HEK293 (cell line): ENCODE measurements at regions not wholly inside any gene's neighbourhood (a gene's known extent, or its start where the extent isn't known, plus 50 kb on each side); places are given as distances from the start of the nearest gene placed in this dataset.

ENCODE experiments used
- CTCF ChIA-PET: fragments of 350-600 bp; formaldehyde crosslinking; extraction: SDS; loops from one replicate; lab custom pipeline; 2021; ENCODE audit warnings: antibody characterized with exemption; lab: Yijun Ruan, JAX
- POLR2A ChIA-PET: fragments of 300-600 bp; formaldehyde crosslinking; extraction: SDS; loops from one replicate; lab custom pipeline; 2020; ENCODE audit warnings: antibody characterized with exemption, inconsistent platforms; lab: Yijun Ruan, JAX
- H3K27ac ChIP-seq: fragments of 200-500 bp; sonication (Bioruptor generic); 2 replicates; pipeline ENCODE4 v1.5.1; 2014; ENCODE audit warnings: low read depth, low read length, control low read depth, inconsistent platforms; ENCODE audit errors: extremely low read depth
- H3K36me3 ChIP-seq, 2 experiments: fragments of 200-500 bp in 1 of 2; sonication (Bioruptor generic) in 1 of 2; 1 replicate in 1 of 2; 2 replicates in 1 of 2; pipeline ENCODE4 v1.5.1; 2014 to 2017; ENCODE audit warnings: inconsistent platforms in 2 of 2, low read length in 2 of 2; ENCODE audit not compliant: control insufficient read depth in 2 of 2, insufficient read depth in 1 of 2
- H3K4me1 ChIP-seq: fragments of 200-500 bp; sonication (Bioruptor generic); 2 replicates; pipeline ENCODE4 v1.5.1; 2014; ENCODE audit warnings: mild to moderate bottlenecking, low read length, inconsistent platforms; ENCODE audit not compliant: control insufficient read depth, insufficient read depth
- H3K4me3 ChIP-seq: 2 replicates; pipeline ENCODE4 v1.5.1; 2011; ENCODE audit warnings: low read depth, mild to moderate bottlenecking, control low read depth, low read length, moderate library complexity
- H3K9me3 ChIP-seq: fragments of 200-500 bp; sonication (Bioruptor generic); 2 replicates; pipeline ENCODE4 v1.5.1; 2014; ENCODE audit warnings: low read depth, low read length, inconsistent platforms; ENCODE audit not compliant: control insufficient read depth, insufficient read depth
- GLI4 ChIP-seq: fragments of 450-650 bp; formaldehyde crosslinking; IDR thresholded peaks from 2 replicates; pipeline ENCODE4 v1.5.1; 2016; ENCODE audit warnings: missing biosample characterization, missing genetic modification characterization
- HOXA7 ChIP-seq: sonication (generic); formaldehyde crosslinking; IDR thresholded peaks from 2 replicates; pipeline ENCODE4 v1.8.1; 2022; ENCODE audit warnings: missing genetic modification reagents, borderline replicate concordance
- OSR2 ChIP-seq: fragments of 450-650 bp; formaldehyde crosslinking; IDR thresholded peaks from 2 replicates; pipeline ENCODE4 v1.5.1; 2016; ENCODE audit warnings: missing biosample characterization, missing genetic modification characterization
- SALL2 ChIP-seq: fragments of 450-650 bp; formaldehyde crosslinking; IDR thresholded peaks from 2 replicates; pipeline ENCODE4 v1.5.0; 2017; ENCODE audit warnings: missing biosample characterization, mild to moderate bottlenecking, missing genetic modification characterization, borderline replicate concordance
- SP2 ChIP-seq: fragments of 450-650 bp; formaldehyde crosslinking; IDR thresholded peaks from 2 replicates; pipeline ENCODE4 v1.5.1; 2016; ENCODE audit warnings: missing biosample characterization, missing genetic modification characterization
- TCF7L2 ChIP-seq: IDR thresholded peaks from 2 replicates; pipeline ENCODE4 v1.6.1; 2011; ENCODE audit warnings: low read depth, mild to moderate bottlenecking, inconsistent platforms, low read length, moderate library complexity, borderline replicate concordance
- ZBTB44 ChIP-seq: fragments of 450-650 bp; IDR thresholded peaks from 2 replicates; pipeline ENCODE4 v1.5.1; 2018; ENCODE audit warnings: missing biosample characterization, mild to moderate bottlenecking, missing genetic modification characterization
- ZBTB7A ChIP-seq: fragments of 450-650 bp; formaldehyde crosslinking; IDR thresholded peaks from 2 replicates; pipeline ENCODE4 v1.5.1; 2016; ENCODE audit warnings: low read depth, missing biosample characterization, missing genetic modification characterization
- ZFP69B ChIP-seq: fragments of 450-650 bp; formaldehyde crosslinking; IDR thresholded peaks from 2 replicates; pipeline ENCODE4 v1.5.1; 2016; ENCODE audit warnings: missing biosample characterization, missing genetic modification characterization
- ZIC2 ChIP-seq: fragments of 450-650 bp; formaldehyde crosslinking; IDR thresholded peaks from 2 replicates; pipeline ENCODE4 v1.5.1; 2016; ENCODE audit warnings: missing biosample characterization, missing genetic modification characterization
- ZNF114 ChIP-seq: fragments of 450-650 bp; formaldehyde crosslinking; IDR thresholded peaks from 2 replicates; pipeline ENCODE4 v1.5.0; 2017; ENCODE audit warnings: missing biosample characterization, missing genetic modification characterization
- ZNF138 ChIP-seq: fragments of 450-650 bp; formaldehyde crosslinking; IDR thresholded peaks from 2 replicates; pipeline ENCODE4 v1.5.1; 2016; ENCODE audit warnings: missing biosample characterization, missing genetic modification characterization, borderline replicate concordance
- ZNF184 ChIP-seq: fragments of 450-650 bp; IDR thresholded peaks from 2 replicates; pipeline ENCODE4 v1.5.1; 2018; ENCODE audit warnings: missing biosample characterization, mild to moderate bottlenecking, missing genetic modification characterization
- ZNF2 ChIP-seq: fragments of 450-650 bp; formaldehyde crosslinking; IDR thresholded peaks from 2 replicates; pipeline ENCODE4 v1.5.1; 2016; ENCODE audit warnings: missing biosample characterization, missing genetic modification characterization
- ZNF211 ChIP-seq: fragments of 450-650 bp; formaldehyde crosslinking; IDR thresholded peaks from 2 replicates; pipeline ENCODE4 v1.5.1; 2016; ENCODE audit warnings: low read depth, missing biosample characterization, missing genetic modification characterization
- ZNF292 ChIP-seq: fragments of 450-650 bp; formaldehyde crosslinking; IDR thresholded peaks from 2 replicates; pipeline ENCODE4 v1.5.1; 2016; ENCODE audit warnings: low read depth, missing biosample characterization, missing genetic modification characterization, borderline replicate concordance
- ZNF350 ChIP-seq: fragments of 450-650 bp; formaldehyde crosslinking; IDR thresholded peaks from 2 replicates; pipeline ENCODE4 v1.5.0; 2017; ENCODE audit warnings: missing biosample characterization, mild to moderate bottlenecking, missing genetic modification characterization
- ZNF37A ChIP-seq: fragments of 450-650 bp; IDR thresholded peaks from 2 replicates; pipeline ENCODE4 v1.5.1; 2018; ENCODE audit warnings: missing biosample characterization, missing genetic modification characterization
- ZNF416 ChIP-seq: fragments of 450-650 bp; formaldehyde crosslinking; IDR thresholded peaks from 2 replicates; pipeline ENCODE4 v1.5.1; 2016; ENCODE audit warnings: missing biosample characterization, missing genetic modification characterization
- ZNF521 ChIP-seq: fragments of 450-650 bp; formaldehyde crosslinking; IDR thresholded peaks from 2 replicates; pipeline ENCODE4 v1.5.1; 2017; ENCODE audit warnings: missing biosample characterization, mild to moderate bottlenecking, missing genetic modification characterization
- ZNF624 ChIP-seq: fragments of 450-650 bp; formaldehyde crosslinking; IDR thresholded peaks from 2 replicates; pipeline ENCODE4 v1.5.1; 2017; ENCODE audit warnings: missing biosample characterization, missing genetic modification characterization
- ZNF660 ChIP-seq: fragments of 450-650 bp; IDR thresholded peaks from 2 replicates; pipeline ENCODE4 v1.5.1; 2018; ENCODE audit warnings: missing biosample characterization, mild to moderate bottlenecking, missing genetic modification characterization
- ZNF670 ChIP-seq: fragments of 450-650 bp; formaldehyde crosslinking; IDR thresholded peaks from 2 replicates; pipeline ENCODE4 v1.5.1; 2016; ENCODE audit warnings: missing biosample characterization, missing genetic modification characterization, low read depth
- ZNF701 ChIP-seq: fragments of 450-650 bp; formaldehyde crosslinking; IDR thresholded peaks from 2 replicates; pipeline ENCODE4 v1.5.1; 2016; ENCODE audit warnings: missing biosample characterization, missing genetic modification characterization
- ZNF791 ChIP-seq: fragments of 450-650 bp; formaldehyde crosslinking; IDR thresholded peaks from 2 replicates; pipeline ENCODE4 v1.5.1; 2016; ENCODE audit warnings: missing biosample characterization, missing genetic modification characterization
- ZNF837 ChIP-seq: fragments of 450-650 bp; formaldehyde crosslinking; IDR thresholded peaks from 2 replicates; pipeline ENCODE4 v1.5.1; 2016; ENCODE audit warnings: missing biosample characterization, missing genetic modification characterization
- TF ChIP-seq, protein P1 (sequence below): fragments of 450-650 bp; formaldehyde crosslinking; IDR thresholded peaks from 2 replicates; pipeline ENCODE4 v1.5.1; 2016; ENCODE audit warnings: missing biosample characterization, missing genetic modification characterization
- TF ChIP-seq, protein P2 (sequence below): fragments of 450-650 bp; formaldehyde crosslinking; conservative IDR thresholded peaks from 2 replicates; pipeline ENCODE4 v1.5.1; 2016; ENCODE audit warnings: low read depth, missing biosample characterization, missing genetic modification characterization

- POLR2A ChIA-PET, result no interaction called here
- Histone ChIP-seq H3K4me3 (no peak overlapping the region), H3K36me3 (no peaks in the 10 kb centered on the region), H3K27ac (no peak overlapping the region), H3K9me3 (no peaks in the 10 kb centered on the region), H3K4me1 (no peaks in the 10 kb centered on the region)
- CTCF ChIA-PET, result no interaction called here
- no peak for TF ChIP-seq SALL2
- TF ChIP-seq, protein P1, sequence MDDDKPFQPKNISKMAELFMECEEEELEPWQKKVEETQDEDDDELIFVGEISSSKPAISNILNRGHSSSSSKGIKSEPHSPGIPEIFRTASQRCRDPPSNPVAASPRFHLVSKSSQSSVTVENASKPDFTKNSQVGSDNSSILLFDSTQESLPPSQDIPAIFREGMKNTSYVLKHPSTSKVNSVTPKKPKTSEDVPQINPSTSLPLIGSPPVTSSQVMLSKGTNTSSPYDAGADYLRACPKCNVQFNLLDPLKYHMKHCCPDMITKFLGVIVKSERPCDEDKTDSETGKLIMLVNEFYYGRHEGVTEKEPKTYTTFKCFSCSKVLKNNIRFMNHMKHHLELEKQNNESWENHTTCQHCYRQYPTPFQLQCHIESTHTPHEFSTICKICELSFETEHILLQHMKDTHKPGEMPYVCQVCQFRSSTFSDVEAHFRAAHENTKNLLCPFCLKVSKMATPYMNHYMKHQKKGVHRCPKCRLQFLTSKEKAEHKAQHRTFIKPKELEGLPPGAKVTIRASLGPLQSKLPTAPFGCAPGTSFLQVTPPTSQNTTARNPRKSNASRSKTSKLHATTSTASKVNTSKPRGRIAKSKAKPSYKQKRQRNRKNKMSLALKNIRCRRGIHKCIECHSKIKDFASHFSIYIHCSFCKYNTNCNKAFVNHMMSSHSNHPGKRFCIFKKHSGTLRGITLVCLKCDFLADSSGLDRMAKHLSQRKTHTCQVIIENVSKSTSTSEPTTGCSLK (tag by site-specific recombination), result no peak
- no peak for TF ChIP-seq ZNF211 (tag by site-specific recombination)
- TF ChIP-seq ZBTB7A, result no peak
- TF ChIP-seq ZNF292 (tag by site-specific recombination), result no peak
- no peak for TF ChIP-seq ZFP69B (tag by site-specific recombination)
- no peak for TF ChIP-seq HOXA7 (CRISPR knock-in tag)
- no peak for TF ChIP-seq ZNF670 (tag by site-specific recombination)
- TF ChIP-seq ZNF701 (tag by site-specific recombination), result no peak
- no peak for TF ChIP-seq ZNF416 (tag by site-specific recombination)
- no peak for TF ChIP-seq GLI4
- TF ChIP-seq ZNF2, result no peak
- TF ChIP-seq ZIC2 (tag by site-specific recombination), result no peak
- TF ChIP-seq ZNF521 (tag by site-specific recombination), result no peak
- TF ChIP-seq ZNF37A (tag by site-specific recombination), result no peak
Observed at GRCh38 chr12:115403253-115403652, 719.3 kb upstream of the TBX3 start.

- POLR2A ChIA-PET, result no interaction called here
- Histone ChIP-seq H3K4me3 (no peak overlapping the region), H3K4me1 (0 out of 2 replicates have a peak, but pooled peaks cover 2% of the 10 kb centered on the region), H3K9me3 (no peaks in the 10 kb centered on the region), H3K36me3 (no peaks in the 10 kb centered on the region), H3K27ac (no peak overlapping the region)
- CTCF ChIA-PET, result no interaction called here
- TF ChIP-seq ZBTB44 (tag by site-specific recombination), result no peak
- TF ChIP-seq OSR2 (tag by site-specific recombination), result no peak
- TF ChIP-seq, protein P2, sequence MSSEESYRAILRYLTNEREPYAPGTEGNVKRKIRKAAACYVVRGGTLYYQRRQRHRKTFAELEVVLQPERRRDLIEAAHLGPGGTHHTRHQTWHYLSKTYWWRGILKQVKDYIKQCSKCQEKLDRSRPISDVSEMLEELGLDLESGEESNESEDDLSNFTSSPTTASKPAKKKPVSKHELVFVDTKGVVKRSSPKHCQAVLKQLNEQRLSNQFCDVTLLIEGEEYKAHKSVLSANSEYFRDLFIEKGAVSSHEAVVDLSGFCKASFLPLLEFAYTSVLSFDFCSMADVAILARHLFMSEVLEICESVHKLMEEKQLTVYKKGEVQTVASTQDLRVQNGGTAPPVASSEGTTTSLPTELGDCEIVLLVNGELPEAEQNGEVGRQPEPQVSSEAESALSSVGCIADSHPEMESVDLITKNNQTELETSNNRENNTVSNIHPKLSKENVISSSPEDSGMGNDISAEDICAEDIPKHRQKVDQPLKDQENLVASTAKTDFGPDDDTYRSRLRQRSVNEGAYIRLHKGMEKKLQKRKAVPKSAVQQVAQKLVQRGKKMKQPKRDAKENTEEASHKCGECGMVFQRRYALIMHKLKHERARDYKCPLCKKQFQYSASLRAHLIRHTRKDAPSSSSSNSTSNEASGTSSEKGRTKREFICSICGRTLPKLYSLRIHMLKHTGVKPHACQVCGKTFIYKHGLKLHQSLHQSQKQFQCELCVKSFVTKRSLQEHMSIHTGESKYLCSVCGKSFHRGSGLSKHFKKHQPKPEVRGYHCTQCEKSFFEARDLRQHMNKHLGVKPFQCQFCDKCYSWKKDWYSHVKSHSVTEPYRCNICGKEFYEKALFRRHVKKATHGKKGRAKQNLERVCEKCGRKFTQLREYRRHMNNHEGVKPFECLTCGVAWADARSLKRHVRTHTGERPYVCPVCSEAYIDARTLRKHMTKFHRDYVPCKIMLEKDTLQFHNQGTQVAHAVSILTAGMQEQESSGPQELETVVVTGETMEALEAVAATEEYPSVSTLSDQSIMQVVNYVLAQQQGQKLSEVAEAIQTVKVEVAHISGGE (tag by site-specific recombination), result no peak
- TF ChIP-seq ZNF624 (tag by site-specific recombination), result no peak
- TF ChIP-seq ZNF184 (tag by site-specific recombination), result no peak
- TF ChIP-seq, protein P1 (tag by site-specific recombination), result no peak
- no peak for TF ChIP-seq TCF7L2
- TF ChIP-seq ZNF837 (tag by site-specific recombination), result no peak
- no peak for TF ChIP-seq ZNF660 (tag by site-specific recombination)
- no peak for TF ChIP-seq ZNF114
- no peak for TF ChIP-seq ZNF350 (tag by site-specific recombination)
- no peak for TF ChIP-seq ZNF791 (tag by site-specific recombination)
- TF ChIP-seq ZNF138, result no peak
- TF ChIP-seq SP2 (tag by site-specific recombination), result no peak
Observed at GRCh38 chr12:115402443-115403180, 718.6 kb upstream of the TBX3 start.
